ENCODE measurements at regions not wholly inside any gene's neighbourhood (a gene's known extent, or its start where the extent isn't known, plus 50 kb on each side); places are given as distances from the start of the nearest gene placed in this dataset.

GRCh38 chr2:34266908-34267697 is 668.0 kb upstream of the FAM98A start:
- Histone ChIP-seq H3K4me2 (ENCODE audit: low read length) (no peak overlapping the region), H3K27me3 (ENCODE audit: insufficient read depth, low read length) (no peaks in the 10 kb centered on the region), H3K9me3 (ENCODE audit: insufficient read depth, low read depth, low read length) (no peaks in the 10 kb centered on the region), H3K4me3 (ENCODE audit: insufficient read depth, low read depth, low read length) (no peak overlapping the region), H3K79me2 (ENCODE audit: insufficient read depth, low read length) (no peaks in the 10 kb centered on the region), H2AFZ (ENCODE audit: low read depth, low read length) (no peak overlapping the region), H3K9ac (ENCODE audit: low read length) (no peak overlapping the region), H3K36me3 (ENCODE audit: insufficient read depth, low read length) (no peaks in the 10 kb centered on the region), H4K20me1 (ENCODE audit: insufficient read depth, low read length) (no peaks in the 10 kb centered on the region), H3K4me1 (ENCODE audit: insufficient read depth, low read length) (no peaks in the 10 kb centered on the region), H3K27ac (ENCODE audit: low read depth, low read length) (no peak overlapping the region)
- Mint-ChIP-seq H3K4me1 (ENCODE audit: low read depth, unreplicated experiment) (no peaks in the 10 kb centered on the region), H3K9me3 (ENCODE audit: unreplicated experiment) (no peaks in the 10 kb centered on the region), H3K27me3 (ENCODE audit: low read depth, unreplicated experiment) (no peaks in the 10 kb centered on the region), H3K27ac (ENCODE audit: unreplicated experiment) (no peak overlapping the region), H3K4me3 (ENCODE audit: unreplicated experiment) (no peak overlapping the region), H3K36me3 (ENCODE audit: low read depth, unreplicated experiment) (no peaks in the 10 kb centered on the region)
- no peak for FAIRE-seq
- DNase-seq (ENCODE audit: low read depth), result no peak
- TF ChIP-seq EZH2 (IDR thresholded peaks at IDR 0.05; ENCODE audit: insufficient read depth, low read length), result no peak

- no peaks in the 10 kb centered on the region for H3K27me3 ChIP-seq (ENCODE audit: insufficient read depth, low read length)
- H3K9ac ChIP-seq (ENCODE audit: low read length), result no peak overlapping the region
- H4K20me1 ChIP-seq (ENCODE audit: insufficient read depth, low read length), result no peaks in the 10 kb centered on the region
- Mint-ChIP-seq H3K27ac (ENCODE audit: unreplicated experiment) (no peak overlapping the region), H3K4me1 (ENCODE audit: low read depth, unreplicated experiment) (no peaks in the 10 kb centered on the region), H3K36me3 (ENCODE audit: low read depth, unreplicated experiment) (no peaks in the 10 kb centered on the region), H3K27me3 (ENCODE audit: low read depth, unreplicated experiment) (no peaks in the 10 kb centered on the region), H3K4me3 (ENCODE audit: unreplicated experiment) (no peak overlapping the region), H3K9me3 (ENCODE audit: unreplicated experiment) (no peaks in the 10 kb centered on the region)
- no peaks in the 10 kb centered on the region for H3K36me3 ChIP-seq (ENCODE audit: insufficient read depth, low read length)
- H3K79me2 ChIP-seq (ENCODE audit: insufficient read depth, low read length), result no peaks in the 10 kb centered on the region
- no peaks in the 10 kb centered on the region for H3K4me1 ChIP-seq (ENCODE audit: insufficient read depth, low read length)
- H3K9me3 ChIP-seq (ENCODE audit: insufficient read depth, low read depth, low read length), result no peaks in the 10 kb centered on the region
- no peak overlapping the region for H3K4me3 ChIP-seq (ENCODE audit: insufficient read depth, low read depth, low read length)
- H3K27ac ChIP-seq (ENCODE audit: low read depth, low read length), result no peak overlapping the region
- H2AFZ ChIP-seq (ENCODE audit: low read depth, low read length), result no peak overlapping the region
- H3K4me2 ChIP-seq (ENCODE audit: low read length), result no peak overlapping the region
- DNase-seq (ENCODE audit: low read depth), result no peak
- FAIRE-seq, result no peak
- no peak for TF ChIP-seq EZH2 (IDR thresholded peaks at IDR 0.05; ENCODE audit: insufficient read depth, low read length)
- TF ChIP-seq CTCF (IDR thresholded peaks at IDR 0.05; ENCODE audit: insufficient read depth, low read depth, low read length), result no peak
Observed at GRCh38 chr2:34261701-34262100, 662.6 kb upstream of the FAM98A start.

GRCh38 chr2:34254272-34254878 is 655.3 kb upstream of the FAM98A start:
- H3K36me3 ChIP-seq (ENCODE audit: insufficient read depth, low read length), result no peaks in the 10 kb centered on the region
- no peaks in the 10 kb centered on the region for H3K9me3 Mint-ChIP-seq (ENCODE audit: unreplicated experiment)
- peaks cover 15% of the 10 kb centered on the region for H3K4me1 Mint-ChIP-seq (ENCODE audit: low read depth, unreplicated experiment)
- no peak overlapping the region for H3K4me3 ChIP-seq (ENCODE audit: insufficient read depth, low read depth, low read length)
- no peaks in the 10 kb centered on the region for H3K36me3 Mint-ChIP-seq (ENCODE audit: low read depth, unreplicated experiment)
- H3K79me2 ChIP-seq (ENCODE audit: insufficient read depth, low read length), result no peaks in the 10 kb centered on the region
- no peaks in the 10 kb centered on the region for H3K27me3 Mint-ChIP-seq (ENCODE audit: low read depth, unreplicated experiment)
- FAIRE-seq (no peak), DNase-seq (ENCODE audit: low read depth) (no peak)
- no peak overlapping the region for H3K27ac ChIP-seq (ENCODE audit: low read depth, low read length)
- no peak overlapping the region for H3K27ac Mint-ChIP-seq (ENCODE audit: unreplicated experiment)
- H3K9ac ChIP-seq (ENCODE audit: low read length), result no peak overlapping the region
- H3K4me1 ChIP-seq (ENCODE audit: insufficient read depth, low read length), result no peaks in the 10 kb centered on the region
- H3K9me3 ChIP-seq (ENCODE audit: insufficient read depth, low read depth, low read length), result no peaks in the 10 kb centered on the region
- no peaks in the 10 kb centered on the region for H3K27me3 ChIP-seq (ENCODE audit: insufficient read depth, low read length)
- TF ChIP-seq EZH2 (IDR thresholded peaks at IDR 0.05; ENCODE audit: insufficient read depth, low read length) (no peak), CTCF (IDR thresholded peaks at IDR 0.05; ENCODE audit: insufficient read depth, low read depth, low read length) (no peak)
- H3K4me2 ChIP-seq (ENCODE audit: low read length), result no peak overlapping the region
- H2AFZ ChIP-seq (ENCODE audit: low read depth, low read length), result no peak overlapping the region
- no peak overlapping the region for H3K4me3 Mint-ChIP-seq (ENCODE audit: unreplicated experiment)
- no peaks in the 10 kb centered on the region for H4K20me1 ChIP-seq (ENCODE audit: insufficient read depth, low read length)
